HT1080 (cell line): ENCODE measurements at regions not wholly inside any gene's neighbourhood (a gene's known extent, or its start where the extent isn't known, plus 50 kb on each side); places are given as distances from the start of the nearest gene placed in this dataset.
"Not testable (repeated sequence)": the region's sequence is repeated elsewhere in the genome, so short reads cannot be mapped to it uniquely, and the experiment has no call there.

ENCODE experiments used
- DNase-seq: peaks from one replicate; pipeline ENCODE4 v3.0.0-alpha.2; 2015; ENCODE audit warnings: low read depth

GRCh38 chr5:154702477-154702876, 52.7 kb upstream of the LARP1 start:
- DNase-seq: no peak

GRCh38 chr5:154701725-154702124, 53.5 kb upstream of the LARP1 start:
- peak; percentile 29 for DNase-seq

DNA sequence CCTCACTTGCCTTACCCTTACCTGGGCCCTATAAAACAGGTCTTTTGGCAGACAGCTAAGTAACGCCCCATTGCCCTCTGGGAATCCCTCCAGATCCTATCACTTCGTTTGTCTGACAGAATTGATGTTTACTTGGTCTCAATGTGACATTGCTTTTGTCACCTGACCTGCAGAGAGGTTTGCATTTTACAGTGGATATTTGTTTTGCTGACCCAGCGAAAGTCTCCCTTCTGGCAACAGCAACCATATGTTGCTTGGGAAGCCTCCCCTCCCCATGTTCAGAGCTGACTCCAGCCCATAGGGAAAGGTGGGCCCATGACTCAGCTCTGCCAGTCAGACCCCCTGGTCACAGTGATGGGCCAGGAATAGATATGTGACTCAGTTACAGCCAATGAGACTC, 54.0 kb upstream of the LARP1 start:
- peak; percentile 19 for DNase-seq

GRCh38 chr5:154700289-154700928, 54.8 kb upstream of the LARP1 start:
- not testable (repeated sequence) for DNase-seq

DNA sequence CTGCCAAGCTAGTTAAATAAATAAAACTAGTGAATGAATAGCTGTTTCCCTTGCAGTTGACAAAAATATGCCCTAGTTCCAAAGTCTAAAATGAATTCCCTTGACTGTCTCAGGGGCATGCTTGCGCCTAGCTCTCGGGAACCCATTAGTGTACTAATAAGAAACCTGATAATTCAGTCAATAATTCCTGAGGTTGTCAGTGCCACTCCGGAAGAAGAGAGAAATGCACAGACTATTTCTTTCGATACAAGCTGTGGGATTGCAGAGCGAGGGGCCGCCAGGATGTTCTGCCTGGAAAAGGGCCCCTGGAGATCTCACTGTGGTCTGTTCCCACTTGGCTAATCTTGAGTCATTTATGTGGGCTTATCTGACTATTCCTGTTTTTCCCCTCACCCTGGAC, 56.4 kb upstream of the LARP1 start:
- DNase-seq: no peak

GRCh38 chr5:154697371-154697770, 57.8 kb upstream of the LARP1 start:
- DNase-seq: no peak

- DNase-seq: no peak
Measured at GRCh38 chr5:154696891-154697290, 58.3 kb upstream of the LARP1 start.

DNA sequence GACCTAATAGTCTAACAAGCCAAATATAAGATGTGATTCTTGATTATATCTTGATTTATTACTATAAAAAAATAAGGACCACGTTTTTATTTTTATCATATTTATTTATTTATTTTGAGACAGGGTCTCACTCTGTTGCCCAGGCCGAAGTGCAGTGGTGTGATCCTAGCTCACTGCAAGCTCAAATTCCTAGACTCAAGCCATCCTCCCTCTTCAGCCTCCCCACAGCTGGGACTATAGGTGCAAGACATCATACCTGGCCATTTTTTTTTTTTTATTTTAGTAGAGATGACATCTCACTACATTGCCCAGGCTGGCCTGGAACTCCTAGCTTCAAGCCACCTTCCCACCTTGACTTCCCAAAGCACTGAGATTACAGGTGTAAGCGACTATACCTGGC, 61.0 kb upstream of the LARP1 start:
- DNase-seq: no peak

- DNase-seq: no peak
Measured at GRCh38 chr5:154690488-154690887, 64.7 kb upstream of the LARP1 start.

DNA sequence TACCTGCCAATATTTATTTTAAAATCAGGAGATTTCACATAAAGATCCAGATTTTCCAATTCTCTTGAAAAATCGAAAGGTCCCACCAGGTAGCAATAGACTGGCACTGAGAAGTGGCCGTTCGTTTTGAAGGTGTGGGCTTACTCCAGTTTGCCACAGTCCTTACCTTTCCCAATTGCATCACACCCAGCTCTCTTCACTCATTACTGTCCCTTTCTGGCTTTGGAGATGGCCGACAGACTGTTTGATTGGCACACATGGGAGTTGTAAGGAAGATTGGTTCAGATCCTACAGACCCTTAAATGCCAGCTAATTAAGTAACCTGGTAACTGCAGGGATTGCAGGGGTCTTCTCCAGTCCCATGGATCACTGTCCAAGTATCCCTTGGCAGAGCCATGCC, 68.7 kb upstream of the LARP1 start:
- no peak for DNase-seq

DNA sequence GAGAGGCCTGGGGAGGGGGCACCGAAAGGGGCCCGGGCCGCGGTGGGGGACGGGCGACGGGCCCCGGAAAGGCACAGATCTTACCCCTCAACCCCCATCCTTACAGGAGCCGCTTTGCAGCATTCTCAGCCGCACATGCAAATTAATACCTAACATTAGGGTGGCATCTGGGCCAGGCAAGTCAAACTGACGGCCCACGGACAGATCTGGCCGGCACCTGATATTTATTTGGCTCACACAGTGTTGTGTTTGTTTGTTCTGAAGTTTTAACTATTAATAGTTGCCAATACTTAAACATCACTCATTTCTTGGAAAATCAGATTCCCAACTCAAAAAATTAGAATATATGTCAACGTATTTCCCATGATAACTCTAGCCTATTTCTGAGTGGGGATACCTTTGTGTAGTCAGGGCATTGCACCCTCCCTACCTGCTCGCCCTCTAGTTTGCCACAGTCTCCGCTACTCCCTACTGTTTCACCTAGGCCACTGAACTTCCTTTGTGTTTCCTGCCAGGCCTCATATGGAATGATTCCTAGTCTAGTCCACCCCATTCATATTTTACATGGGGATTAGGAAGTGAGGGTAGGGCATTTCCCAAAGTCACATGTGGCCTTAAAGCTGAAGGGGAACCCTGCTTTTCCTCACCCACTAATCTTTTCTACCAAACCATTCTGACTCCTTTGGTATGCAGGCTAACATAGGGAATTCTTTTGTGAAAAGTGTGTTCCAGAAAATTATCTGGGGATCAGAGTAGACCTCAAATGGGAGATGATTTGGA, 71.9 kb upstream of the LARP1 start:
- DNase-seq: no peak

- no peak for DNase-seq
Measured at GRCh38 chr5:154679501-154679900, 75.7 kb upstream of the LARP1 start.

DNA sequence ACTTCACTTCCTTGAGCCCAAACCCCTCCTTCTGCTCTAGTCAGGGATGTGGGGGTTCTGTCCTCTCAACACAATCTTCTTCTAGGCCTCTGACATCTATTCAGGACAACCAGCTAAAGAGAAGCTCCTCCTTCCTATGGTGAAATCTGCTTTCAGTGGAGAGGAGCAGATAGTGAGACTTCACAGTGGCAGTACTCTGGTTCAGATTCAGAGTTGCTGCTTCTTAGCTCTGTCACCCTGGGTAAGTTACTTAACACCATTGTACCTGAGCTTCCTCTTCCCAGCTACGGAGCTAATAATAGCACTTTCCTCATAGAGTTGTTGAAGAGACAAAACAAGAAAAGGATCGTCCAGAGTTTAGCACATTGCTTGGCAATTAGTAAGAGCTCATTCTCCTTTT, 77.3 kb upstream of the LARP1 start:
- no peak for DNase-seq

- DNase-seq: no peak
Measured at GRCh38 chr5:154676508-154676907, 78.7 kb upstream of the LARP1 start.

GRCh38 chr5:154674029-154674428, 81.1 kb upstream of the LARP1 start:
- no peak for DNase-seq

- DNase-seq: no peak
Measured at GRCh38 chr5:154673506-154673905, 81.7 kb upstream of the LARP1 start.

- DNase-seq: not testable (repeated sequence)
Measured at GRCh38 chr5:154669913-154670312, 85.3 kb upstream of the LARP1 start.

- no peak for DNase-seq
Measured at GRCh38 chr5:154669402-154669801, 85.8 kb upstream of the LARP1 start.

GRCh38 chr5:154664869-154665268, 90.3 kb upstream of the LARP1 start:
- no peak for DNase-seq

GRCh38 chr5:154663424-154663823, 91.8 kb upstream of the LARP1 start:
- DNase-seq: no peak

GRCh38 chr5:154654486-154655371, 100.4 kb upstream of the LARP1 start:
- DNase-seq: peak; percentile 58
